Duodenal mucosa (tissue), 2 donors: ENCODE measurements at regions not wholly inside any gene's neighbourhood (a gene's known extent, or its start where the extent isn't known, plus 50 kb on each side); places are given as distances from the start of the nearest gene placed in this dataset.
"Not testable (repeated sequence)": the region's sequence is repeated elsewhere in the genome, so short reads cannot be mapped to it uniquely, and the experiment has no call there.

Experiments used
- H3K27ac ChIP-seq: one replicate; pipeline ENCODE4 v1.7.0; 2013; ENCODE audit warnings: low read depth, low read length
- H3K27me3 ChIP-seq, 2 donors: one replicate each; pipeline ENCODE4 v1.7.0; 2013; ENCODE audit warnings: low read length in 2 of 2, control low read depth in 1 of 2; ENCODE audit not compliant: insufficient read depth in 2 of 2, control insufficient read depth in 1 of 2
- H3K36me3 ChIP-seq, 2 donors: one replicate each; pipeline ENCODE4 v1.7.0; 2013; ENCODE audit warnings: low read length in 2 of 2, control low read depth in 1 of 2; ENCODE audit not compliant: insufficient read depth in 2 of 2, control insufficient read depth in 1 of 2
- H3K4me1 ChIP-seq, 2 donors: one replicate each; pipeline ENCODE4 v1.7.0; 2013; ENCODE audit warnings: low read length in 2 of 2, control low read depth in 1 of 2; ENCODE audit not compliant: insufficient read depth in 2 of 2, control insufficient read depth in 1 of 2
- H3K4me3 ChIP-seq, 2 donors: one replicate each; pipeline ENCODE4 v1.7.0; 2013; ENCODE audit warnings: low read length in 2 of 2, low read depth in 1 of 2
- H3K9ac ChIP-seq, 2 donors: one replicate each; pipeline ENCODE4 v1.7.0; 2013; ENCODE audit warnings: low read length in 2 of 2, low read depth in 1 of 2
- H3K9me3 ChIP-seq, 2 donors: one replicate each; pipeline ENCODE4 v1.7.0; 2013; ENCODE audit warnings: low read length in 2 of 2, control low read depth in 1 of 2; ENCODE audit not compliant: control insufficient read depth in 1 of 2

DNA sequence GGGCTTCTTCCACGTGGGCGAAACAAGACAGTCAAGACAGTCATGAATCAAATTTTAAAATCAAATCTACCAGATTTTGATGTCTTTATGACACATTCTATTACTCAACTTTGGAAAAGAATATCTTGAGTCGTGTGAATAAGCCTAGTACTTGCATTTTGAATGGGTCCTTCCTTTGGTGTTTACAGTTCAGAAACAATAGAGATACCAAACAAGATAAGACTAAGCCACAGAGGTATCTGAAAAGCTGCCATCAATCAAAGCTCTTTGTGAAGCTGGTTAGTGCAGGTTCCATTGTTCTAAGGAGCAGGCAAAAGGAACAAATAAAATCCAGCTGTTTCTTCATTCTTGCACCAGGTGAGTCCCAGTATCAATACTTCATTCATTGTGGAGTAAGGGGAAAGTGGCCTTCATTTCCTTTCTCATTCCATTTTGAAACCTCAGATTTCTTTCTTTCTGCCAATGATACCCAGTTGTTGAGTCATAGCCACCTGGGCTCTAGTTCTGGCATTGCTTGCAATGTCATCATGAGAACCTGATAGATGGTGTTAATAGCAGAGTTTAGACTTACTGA, 151.7 kb upstream of the L3MBTL4 start:
- H3K27ac ChIP-seq: no peak overlapping the region
- no peaks in the 10 kb centered on the region for H3K9me3 ChIP-seq
- no peaks in the 10 kb centered on the region for H3K27me3 ChIP-seq
- no peak overlapping the region for H3K4me3 ChIP-seq
- no peak overlapping the region for H3K9ac ChIP-seq
- H3K4me1 ChIP-seq: no peaks in the 10 kb centered on the region
- no peaks in the 10 kb centered on the region for H3K36me3 ChIP-seq

GRCh38 chr18:6569813-6570212, 155.1 kb upstream of the L3MBTL4 start:
- no peaks in the 10 kb centered on the region for H3K27me3 ChIP-seq
- no peak overlapping the region for H3K27ac ChIP-seq
- H3K36me3 ChIP-seq: no peaks in the 10 kb centered on the region
- no peak overlapping the region for H3K9ac ChIP-seq
- no peaks in the 10 kb centered on the region for H3K4me1 ChIP-seq
- H3K9me3 ChIP-seq: no peaks in the 10 kb centered on the region
- no peak overlapping the region for H3K4me3 ChIP-seq

DNA sequence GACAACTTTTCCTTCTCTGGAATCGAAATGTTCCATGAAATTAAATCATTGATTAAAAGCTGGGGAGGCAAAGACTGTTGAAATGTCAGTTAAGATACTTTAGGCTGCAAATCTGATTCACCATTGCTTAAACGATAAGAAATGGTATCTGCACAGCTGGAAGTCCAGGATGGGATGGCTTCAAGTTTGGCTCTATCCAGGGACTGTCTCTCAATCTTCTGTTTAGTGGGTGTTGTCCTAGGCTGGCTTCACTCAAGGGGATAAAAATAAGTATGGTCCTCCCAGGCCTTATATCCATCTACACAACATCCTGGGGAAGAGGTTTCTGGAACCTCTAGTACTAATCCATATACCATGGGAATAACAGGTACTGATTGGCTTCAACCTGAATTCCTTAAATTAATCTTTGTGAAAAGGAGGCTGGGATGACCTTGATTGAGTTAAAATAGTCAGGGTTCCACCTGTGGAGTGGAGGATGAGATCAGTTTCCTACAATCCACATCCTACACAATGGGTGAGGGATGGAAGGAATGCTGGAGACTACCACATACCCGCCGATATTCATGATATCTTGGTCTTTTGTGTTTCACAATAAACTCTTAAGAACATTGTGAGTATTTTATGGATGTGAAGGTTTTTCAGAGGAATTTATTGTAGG, 156.0 kb upstream of the L3MBTL4 start:
- no peaks in the 10 kb centered on the region for H3K36me3 ChIP-seq
- H3K27me3 ChIP-seq: no peaks in the 10 kb centered on the region
- no peak overlapping the region for H3K4me3 ChIP-seq
- H3K9me3 ChIP-seq: no peaks in the 10 kb centered on the region
- no peak overlapping the region for H3K9ac ChIP-seq
- no peaks in the 10 kb centered on the region for H3K4me1 ChIP-seq
- no peak overlapping the region for H3K27ac ChIP-seq

- no peaks in the 10 kb centered on the region for H3K9me3 ChIP-seq
- H3K4me1 ChIP-seq: no peaks in the 10 kb centered on the region
- no peaks in the 10 kb centered on the region for H3K27me3 ChIP-seq
- H3K4me3 ChIP-seq: no peak overlapping the region
- no peak overlapping the region for H3K27ac ChIP-seq
- H3K36me3 ChIP-seq: no peaks in the 10 kb centered on the region
- no peak overlapping the region for H3K9ac ChIP-seq
These were observed 156.5 kb upstream of the L3MBTL4 start for GRCh38 chr18:6571239-6571602.

DNA sequence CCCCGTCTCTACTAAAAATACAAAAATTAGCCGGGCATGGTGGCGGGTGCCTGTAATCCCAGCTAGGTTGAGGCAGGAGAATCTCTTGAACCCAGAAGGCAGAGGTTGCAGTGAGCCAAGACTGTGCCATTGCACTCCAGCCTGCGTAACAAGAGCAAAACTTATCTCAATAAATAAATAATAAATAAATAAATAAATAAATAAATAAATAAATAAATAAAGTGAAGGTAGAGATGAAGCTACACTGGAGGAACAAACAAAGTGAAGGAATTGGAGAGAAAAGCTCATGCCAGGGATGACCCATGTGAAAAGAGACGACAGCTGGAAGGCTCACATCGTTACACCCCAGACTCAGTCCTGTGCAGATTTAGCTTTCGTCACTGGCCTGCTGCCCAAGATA, 157.3 kb upstream of the ARHGAP28 start:
- not testable (repeated sequence) for H3K27me3 ChIP-seq, H3K4me3 ChIP-seq, H3K9ac ChIP-seq, H3K9me3 ChIP-seq, H3K27ac ChIP-seq, H3K4me1 ChIP-seq, H3K36me3 ChIP-seq

- no peaks in the 10 kb centered on the region for H3K36me3 ChIP-seq
- H3K4me3 ChIP-seq: no peak overlapping the region
- no peak overlapping the region for H3K9ac ChIP-seq
- no peaks in the 10 kb centered on the region for H3K27me3 ChIP-seq
- H3K4me1 ChIP-seq: no peaks in the 10 kb centered on the region
- no peaks in the 10 kb centered on the region for H3K9me3 ChIP-seq
- H3K27ac ChIP-seq: no peak overlapping the region
These were observed 154.9 kb upstream of the ARHGAP28 start for GRCh38 chr18:6574631-6575030.

- Histone ChIP-seq H3K4me3 (no peak overlapping the region), H3K4me1 (no peaks in the 10 kb centered on the region), H3K9me3 (no peaks in the 10 kb centered on the region), H3K9ac (no peak overlapping the region), H3K27ac (no peak overlapping the region), H3K36me3 (no peaks in the 10 kb centered on the region), H3K27me3 (no peaks in the 10 kb centered on the region)
These were observed 153.6 kb upstream of the ARHGAP28 start for GRCh38 chr18:6575908-6576307.

DNA sequence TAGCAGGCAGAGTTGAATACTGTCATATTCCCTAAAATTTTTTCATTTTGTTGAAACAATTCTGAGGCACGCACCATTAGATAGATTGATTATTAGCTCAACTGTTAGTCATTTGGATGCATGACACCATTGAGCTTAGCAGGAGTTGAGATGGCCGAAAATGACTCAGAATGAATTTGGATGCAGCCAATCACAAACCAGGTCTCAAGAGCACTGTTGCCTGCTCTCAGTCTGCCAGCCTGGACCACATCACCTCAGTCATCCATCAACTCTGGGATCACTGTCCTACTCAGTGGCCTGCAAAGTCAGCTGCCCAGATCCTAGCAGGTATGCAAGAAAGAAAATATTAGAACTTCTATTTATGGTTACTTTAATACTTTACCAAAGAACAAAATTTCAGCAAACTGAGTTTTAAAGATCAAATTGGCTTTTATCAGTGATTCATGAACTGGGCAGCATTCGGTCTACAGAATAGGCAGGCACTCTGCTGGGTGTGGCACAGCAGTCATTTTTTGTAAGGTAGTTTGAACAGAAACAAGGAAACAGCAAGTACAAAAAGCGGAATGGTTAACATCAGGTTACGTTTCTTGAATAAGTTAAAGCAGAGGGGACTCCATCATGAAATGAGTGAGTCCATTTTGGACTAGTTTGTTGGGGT, 152.7 kb upstream of the ARHGAP28 start:
- no peak overlapping the region for H3K9ac ChIP-seq
- no peak overlapping the region for H3K4me3 ChIP-seq
- H3K36me3 ChIP-seq: no peaks in the 10 kb centered on the region
- H3K4me1 ChIP-seq: no peaks in the 10 kb centered on the region
- H3K9me3 ChIP-seq: no peaks in the 10 kb centered on the region
- H3K27ac ChIP-seq: no peak overlapping the region
- H3K27me3 ChIP-seq: no peaks in the 10 kb centered on the region

DNA sequence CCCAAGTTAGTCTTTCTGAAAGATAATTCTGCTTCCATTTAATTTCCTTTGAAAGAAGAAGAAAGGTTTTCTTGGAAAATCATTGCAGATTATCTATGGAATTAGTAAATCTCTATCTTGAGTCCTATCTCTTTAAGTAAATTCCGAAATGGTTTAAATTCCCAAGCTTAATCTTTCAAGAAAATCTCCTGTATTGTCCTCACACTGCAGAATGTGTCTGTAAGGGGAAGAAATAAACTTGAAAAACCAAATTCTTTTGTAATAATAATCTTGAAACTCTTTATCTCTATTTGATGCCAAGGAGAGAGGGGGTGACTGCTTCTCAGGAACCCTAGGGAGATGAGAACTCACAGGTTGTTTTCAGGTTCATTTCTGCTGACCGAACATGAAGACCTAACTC, 150.8 kb upstream of the ARHGAP28 start:
- Histone ChIP-seq H3K27me3 (no peaks in the 10 kb centered on the region), H3K9me3 (no peaks in the 10 kb centered on the region), H3K9ac (no peak overlapping the region), H3K4me1 (no peaks in the 10 kb centered on the region), H3K27ac (no peak overlapping the region), H3K4me3 (no peak overlapping the region), H3K36me3 (no peaks in the 10 kb centered on the region)

DNA sequence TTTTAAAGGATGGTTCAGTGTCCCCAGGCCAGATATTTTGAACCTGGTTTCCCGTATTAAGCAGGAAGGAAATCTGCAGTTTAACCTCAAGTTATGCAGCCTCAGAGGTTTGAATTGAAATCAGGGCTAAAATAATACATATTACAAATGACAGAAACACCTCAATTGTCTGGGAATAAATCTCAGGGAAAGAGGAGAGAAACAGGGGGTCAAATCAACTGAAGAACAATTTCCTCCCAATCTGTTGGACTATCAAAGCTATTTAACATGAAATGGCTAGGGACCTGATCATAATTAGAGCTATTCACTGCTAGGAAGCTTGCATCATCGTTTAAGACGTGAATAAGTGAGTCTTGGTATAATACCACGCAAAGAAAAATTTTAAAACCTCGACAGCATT, 150.0 kb upstream of the ARHGAP28 start:
- Histone ChIP-seq H3K9me3 (peaks cover 0 to 2% of the 10 kb centered on the region in 2 donors), H3K4me3 (no peak overlapping the region), H3K27me3 (no peaks in the 10 kb centered on the region), H3K27ac (no peak overlapping the region), H3K9ac (no peak overlapping the region), H3K4me1 (no peaks in the 10 kb centered on the region), H3K36me3 (no peaks in the 10 kb centered on the region)
